ENCODE measurements at regions not wholly inside any gene's neighbourhood (a gene's known extent, or its start where the extent isn't known, plus 50 kb on each side); places are given as distances from the start of the nearest gene placed in this dataset.

DNA sequence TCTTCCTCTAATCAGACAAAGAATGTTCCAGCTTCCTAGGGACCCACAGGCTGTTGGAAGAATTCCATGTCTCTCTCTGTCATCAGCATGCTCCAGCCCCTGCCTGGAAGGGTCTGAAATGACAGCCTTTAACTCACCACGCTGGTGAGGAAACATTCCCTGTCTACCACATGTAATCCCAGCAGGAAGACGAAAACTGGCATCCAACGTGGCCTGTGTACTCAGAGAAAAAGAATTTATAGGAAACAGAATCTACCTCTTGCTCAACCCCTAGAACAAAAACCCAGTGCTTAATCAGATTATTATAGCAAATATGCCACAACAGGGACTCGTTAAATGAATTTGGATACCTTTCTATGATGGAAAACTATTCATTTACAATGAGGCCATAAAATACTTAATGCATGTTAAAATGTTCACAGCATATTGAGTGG is 147.3 kb upstream of the FOXF1 start:
- TF ChIP-seq, protein P1, sequence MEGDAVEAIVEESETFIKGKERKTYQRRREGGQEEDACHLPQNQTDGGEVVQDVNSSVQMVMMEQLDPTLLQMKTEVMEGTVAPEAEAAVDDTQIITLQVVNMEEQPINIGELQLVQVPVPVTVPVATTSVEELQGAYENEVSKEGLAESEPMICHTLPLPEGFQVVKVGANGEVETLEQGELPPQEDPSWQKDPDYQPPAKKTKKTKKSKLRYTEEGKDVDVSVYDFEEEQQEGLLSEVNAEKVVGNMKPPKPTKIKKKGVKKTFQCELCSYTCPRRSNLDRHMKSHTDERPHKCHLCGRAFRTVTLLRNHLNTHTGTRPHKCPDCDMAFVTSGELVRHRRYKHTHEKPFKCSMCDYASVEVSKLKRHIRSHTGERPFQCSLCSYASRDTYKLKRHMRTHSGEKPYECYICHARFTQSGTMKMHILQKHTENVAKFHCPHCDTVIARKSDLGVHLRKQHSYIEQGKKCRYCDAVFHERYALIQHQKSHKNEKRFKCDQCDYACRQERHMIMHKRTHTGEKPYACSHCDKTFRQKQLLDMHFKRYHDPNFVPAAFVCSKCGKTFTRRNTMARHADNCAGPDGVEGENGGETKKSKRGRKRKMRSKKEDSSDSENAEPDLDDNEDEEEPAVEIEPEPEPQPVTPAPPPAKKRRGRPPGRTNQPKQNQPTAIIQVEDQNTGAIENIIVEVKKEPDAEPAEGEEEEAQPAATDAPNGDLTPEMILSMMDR (IDR thresholded peaks at IDR 0.05; ENCODE audit: poor library complexity, severe bottlenecking), result no peak
- peak overlapping the region; percentile 52 for H3K27ac ChIP-seq (ENCODE audit: poor library complexity, severe bottlenecking)
- H3K4me1 ChIP-seq (ENCODE audit: insufficient read depth, poor library complexity, severe bottlenecking), result peaks cover 4% of the 10 kb centered on the region
- no peaks in the 10 kb centered on the region for H3K9me3 ChIP-seq (ENCODE audit: severe bottlenecking)
- peaks cover 60% of the 10 kb centered on the region for H3K27me3 ChIP-seq (ENCODE audit: insufficient read depth, poor library complexity, severe bottlenecking)
- no peak for DNase-seq (ENCODE audit: low spot score)
- no peaks in the 10 kb centered on the region for H3K36me3 ChIP-seq (ENCODE audit: low read depth)
- peak; percentile 96 for ATAC-seq (ENCODE audit: low read depth)
- H3K4me3 ChIP-seq (ENCODE audit: severe bottlenecking), result no peak overlapping the region

DNA sequence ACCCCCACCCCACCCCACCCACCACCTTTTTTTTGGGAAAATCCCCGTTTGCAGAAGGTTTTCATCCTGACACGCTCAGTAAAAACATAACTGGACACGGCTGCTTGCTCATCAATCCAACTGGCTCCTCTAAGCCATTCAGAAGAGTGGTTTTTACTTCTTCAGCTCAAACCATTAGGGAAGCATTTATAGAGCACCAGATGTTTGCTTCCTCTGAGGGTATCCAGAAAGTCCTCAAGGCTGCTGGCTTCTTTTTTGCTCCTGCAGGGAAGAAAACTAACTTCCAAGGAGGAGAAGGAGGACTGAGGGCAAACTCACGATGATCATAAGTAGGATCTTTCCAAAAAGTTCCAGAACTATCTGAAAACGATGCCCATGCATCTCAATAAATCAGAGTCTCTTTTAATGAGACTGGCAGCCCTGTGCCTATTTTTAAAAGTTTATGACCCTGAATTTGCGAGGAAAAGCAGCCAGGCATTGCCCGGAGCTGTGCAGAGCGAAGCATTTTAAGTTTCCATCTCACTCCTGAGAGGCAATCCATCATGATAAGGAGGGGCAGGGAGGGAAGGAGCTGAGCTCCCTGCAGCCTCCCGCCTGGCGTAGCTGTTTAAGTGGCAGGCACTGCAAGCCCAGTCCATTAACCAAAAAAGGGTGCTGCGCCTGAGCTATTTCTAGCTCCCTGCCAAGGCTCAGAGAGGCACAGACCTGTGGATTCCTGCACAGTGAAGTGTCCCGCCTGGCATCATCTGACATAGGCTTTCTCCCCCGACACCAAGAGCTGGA is 146.3 kb upstream of the FOXF1 start:
- TF ChIP-seq, protein P1 (IDR thresholded peaks at IDR 0.05; ENCODE audit: poor library complexity, severe bottlenecking), result no peak
- no peak overlapping the region for H3K4me3 ChIP-seq (ENCODE audit: severe bottlenecking)
- H3K27me3 ChIP-seq (ENCODE audit: insufficient read depth, poor library complexity, severe bottlenecking), result peaks cover 50% of the 10 kb centered on the region
- no peaks in the 10 kb centered on the region for H3K36me3 ChIP-seq (ENCODE audit: low read depth)
- DNase-seq (ENCODE audit: low spot score) (no peak), ATAC-seq (ENCODE audit: low read depth) (no peak)
- peaks cover 4% of the 10 kb centered on the region for H3K4me1 ChIP-seq (ENCODE audit: insufficient read depth, poor library complexity, severe bottlenecking)
- no peaks in the 10 kb centered on the region for H3K9me3 ChIP-seq (ENCODE audit: severe bottlenecking)
- peak overlapping the region; percentile 52 for H3K27ac ChIP-seq (ENCODE audit: poor library complexity, severe bottlenecking)

DNA sequence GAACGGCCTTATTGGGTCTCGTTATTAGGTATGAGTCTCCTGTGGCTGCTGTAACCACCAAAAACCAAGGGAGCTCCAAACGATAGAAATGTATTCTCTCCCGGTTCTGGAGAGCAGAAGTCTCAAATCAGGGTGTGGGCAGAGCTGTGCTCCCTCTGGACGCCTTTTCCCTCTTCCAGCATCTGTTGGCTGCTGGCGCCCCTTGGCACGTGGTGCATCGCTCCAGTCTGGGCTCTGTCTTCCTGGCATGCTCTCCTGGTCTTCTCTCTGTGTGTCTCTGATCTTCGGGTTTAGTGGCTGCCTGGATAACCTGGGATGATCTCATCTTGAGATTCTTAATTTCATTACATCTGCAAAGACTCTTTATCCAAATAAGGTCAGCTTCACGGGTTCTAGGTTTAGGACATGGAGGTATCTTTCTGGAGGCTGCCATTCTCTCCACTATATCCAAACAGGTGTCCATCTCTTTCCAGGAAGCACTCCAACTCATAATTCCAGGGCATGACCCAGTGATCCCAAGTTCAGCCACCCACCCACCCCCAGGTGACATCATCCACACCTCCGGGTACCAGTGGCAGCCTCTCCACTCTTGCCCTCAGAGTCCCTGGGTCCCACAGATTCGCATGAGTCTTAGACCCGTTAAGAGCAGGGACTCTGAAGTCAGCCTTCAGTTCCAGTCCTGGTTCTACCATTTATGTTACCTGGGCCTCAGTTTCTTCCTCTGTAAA is 145.5 kb upstream of the FOXF1 start:
- peaks cover 42% of the 10 kb centered on the region for H3K27me3 ChIP-seq (ENCODE audit: insufficient read depth, poor library complexity, severe bottlenecking)
- no peak overlapping the region for H3K4me3 ChIP-seq (ENCODE audit: severe bottlenecking)
- TF ChIP-seq, protein P1 (IDR thresholded peaks at IDR 0.05; ENCODE audit: poor library complexity, severe bottlenecking), result no peak
- no peaks in the 10 kb centered on the region for H3K9me3 ChIP-seq (ENCODE audit: severe bottlenecking)
- H3K27ac ChIP-seq (ENCODE audit: poor library complexity, severe bottlenecking), result no peak overlapping the region
- peaks cover 4% of the 10 kb centered on the region for H3K4me1 ChIP-seq (ENCODE audit: insufficient read depth, poor library complexity, severe bottlenecking)
- no peak for DNase-seq (ENCODE audit: low spot score)
- H3K36me3 ChIP-seq (ENCODE audit: low read depth), result no peaks in the 10 kb centered on the region
- no peak for ATAC-seq (ENCODE audit: low read depth)

DNA sequence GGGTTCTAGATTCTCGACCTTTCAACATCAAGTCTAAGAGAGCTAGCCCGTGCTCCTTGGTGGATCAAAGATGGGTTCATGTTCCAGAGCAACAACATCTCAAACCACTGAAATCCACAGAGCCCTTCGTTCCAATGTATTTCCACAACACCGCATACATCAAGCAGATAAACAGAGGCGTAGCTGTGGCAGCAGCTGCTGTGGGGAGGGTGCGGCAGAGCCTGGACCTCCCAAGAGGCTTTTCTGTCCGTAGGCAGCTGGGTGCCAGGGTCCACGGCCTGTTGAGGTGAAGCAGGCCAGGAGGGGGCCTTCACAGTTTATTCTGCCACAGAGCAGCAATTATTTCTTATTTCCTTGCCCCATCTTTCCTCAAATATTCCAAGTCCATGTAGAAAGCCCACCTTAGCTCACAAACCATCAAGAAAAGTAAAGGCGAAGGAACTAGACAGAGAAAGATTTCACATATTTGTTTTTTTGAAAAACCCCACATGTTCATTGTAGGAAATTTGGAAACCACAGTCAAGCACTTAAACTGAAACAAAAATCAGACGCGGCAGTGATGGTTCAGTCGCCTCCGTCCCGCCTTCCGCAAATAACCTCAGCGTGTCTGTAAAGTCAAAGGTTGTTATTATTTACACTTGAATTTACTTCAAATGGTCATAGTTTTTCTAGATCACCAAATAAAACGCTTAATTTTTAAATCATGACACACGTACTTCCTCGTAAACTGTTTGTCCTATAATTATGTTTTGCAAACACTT is 144.6 kb upstream of the FOXF1 start:
- Histone ChIP-seq H3K36me3 (ENCODE audit: low read depth) (no peaks in the 10 kb centered on the region), H3K9me3 (ENCODE audit: severe bottlenecking) (no peaks in the 10 kb centered on the region), H3K4me3 (ENCODE audit: severe bottlenecking) (no peak overlapping the region), H3K4me1 (ENCODE audit: insufficient read depth, poor library complexity, severe bottlenecking) (peaks cover 4% of the 10 kb centered on the region), H3K27me3 (ENCODE audit: insufficient read depth, poor library complexity, severe bottlenecking) (peaks cover 40% of the 10 kb centered on the region), H3K27ac (ENCODE audit: poor library complexity, severe bottlenecking) (no peak overlapping the region)
- TF ChIP-seq, protein P1 (IDR thresholded peaks at IDR 0.05; ENCODE audit: poor library complexity, severe bottlenecking), result no peak
- ATAC-seq (ENCODE audit: low read depth) (no peak), DNase-seq (ENCODE audit: low spot score) (no peak)
